ENCODE measurements at regions not wholly inside any gene's neighbourhood (a gene's known extent, or its start where the extent isn't known, plus 50 kb on each side); places are given as distances from the start of the nearest gene placed in this dataset.
"Not testable (repeated sequence)": the region's sequence is repeated elsewhere in the genome, so short reads cannot be mapped to it uniquely, and the experiment has no call there.

DNA sequence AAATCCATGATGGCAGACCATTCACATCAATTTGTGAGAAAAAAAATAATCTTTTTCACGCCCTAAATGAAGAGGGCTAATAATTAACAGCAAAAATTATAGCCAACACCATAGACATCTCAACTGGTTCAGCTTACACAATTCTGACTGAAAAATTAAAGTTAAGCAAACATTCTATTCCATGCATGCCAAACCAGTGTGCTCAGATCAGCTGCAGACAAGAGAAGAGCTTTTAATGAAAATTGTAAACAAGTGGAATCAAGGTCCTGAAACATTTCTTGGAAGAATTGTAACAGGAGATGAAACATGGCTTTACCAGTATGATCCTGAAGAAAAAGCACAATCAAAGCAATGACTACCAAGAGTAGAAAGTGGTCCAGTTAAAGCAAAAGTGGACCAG, 710.4 kb downstream of the EPHA7 start:
- no peak for DNase-seq

DNA sequence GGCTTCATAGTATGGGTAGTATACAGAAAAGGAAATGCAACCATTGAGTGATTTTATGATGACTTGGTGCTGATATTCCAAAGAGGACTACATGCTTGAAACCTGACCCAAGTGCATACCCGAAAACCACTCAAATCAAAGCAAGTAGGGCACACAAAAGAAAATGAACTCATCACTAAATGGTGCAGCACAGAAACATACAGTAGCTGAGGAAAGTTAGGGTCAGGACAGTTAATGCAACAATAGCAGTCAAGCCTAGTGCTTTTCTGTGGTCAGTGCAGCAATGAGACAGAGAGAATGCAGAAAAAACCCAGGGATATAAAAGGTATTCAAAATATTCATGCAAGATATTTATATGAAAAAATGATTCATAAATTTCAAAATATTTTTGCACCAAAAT, 711.1 kb downstream of the EPHA7 start:
- DNase-seq, result no peak

DNA sequence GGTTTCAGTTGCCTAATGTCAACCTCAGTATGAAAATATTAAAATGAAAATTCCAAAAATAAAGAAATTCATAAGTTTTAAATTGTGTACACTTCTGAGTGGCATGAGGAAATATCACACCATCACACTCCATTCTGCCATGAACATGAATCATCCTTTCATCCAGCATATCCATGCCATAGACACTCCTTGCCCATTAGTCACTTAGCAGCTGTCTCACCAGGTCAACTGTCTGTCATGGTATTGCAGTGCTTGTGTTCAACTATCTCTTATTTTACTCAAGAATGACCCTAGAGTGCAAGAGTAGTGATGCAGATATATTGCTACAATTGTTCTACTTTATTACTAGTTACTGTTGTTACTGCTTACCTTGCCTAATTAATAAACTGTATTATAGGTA, 712.4 kb downstream of the EPHA7 start:
- no peak for DNase-seq

DNA sequence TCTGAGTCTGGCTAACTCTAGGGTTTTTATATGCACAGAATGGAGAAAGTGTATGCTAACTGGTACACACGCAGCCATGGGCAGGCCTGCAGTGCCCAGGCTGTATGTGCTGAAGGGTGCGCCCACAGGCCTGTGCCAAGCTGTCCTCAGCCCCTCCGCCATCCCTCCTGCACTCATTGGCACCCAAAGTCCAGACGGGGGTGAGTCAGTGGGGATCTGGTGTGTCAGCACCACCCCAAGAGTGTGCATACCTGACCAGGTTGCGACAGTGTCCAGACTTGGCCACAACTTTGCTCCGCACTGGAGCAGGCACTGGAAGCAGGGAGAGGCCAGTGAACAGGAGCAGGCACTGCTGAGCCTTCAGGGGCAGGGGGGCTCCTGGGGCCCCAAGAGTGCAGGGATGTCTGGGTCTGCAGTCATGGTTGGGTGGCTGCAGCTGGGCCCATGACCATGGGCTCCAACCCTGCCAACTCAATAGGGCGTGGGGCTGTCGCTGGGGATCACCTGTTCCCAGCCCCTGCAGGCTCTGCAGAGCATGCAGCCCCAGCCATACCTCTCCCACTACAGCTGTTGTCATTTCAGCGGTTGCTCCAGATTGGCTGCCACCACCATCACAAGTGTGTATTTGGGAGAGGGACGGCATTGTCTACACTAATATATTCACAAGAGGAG, 717.8 kb downstream of the EPHA7 start:
- DNase-seq, result no peak

DNA sequence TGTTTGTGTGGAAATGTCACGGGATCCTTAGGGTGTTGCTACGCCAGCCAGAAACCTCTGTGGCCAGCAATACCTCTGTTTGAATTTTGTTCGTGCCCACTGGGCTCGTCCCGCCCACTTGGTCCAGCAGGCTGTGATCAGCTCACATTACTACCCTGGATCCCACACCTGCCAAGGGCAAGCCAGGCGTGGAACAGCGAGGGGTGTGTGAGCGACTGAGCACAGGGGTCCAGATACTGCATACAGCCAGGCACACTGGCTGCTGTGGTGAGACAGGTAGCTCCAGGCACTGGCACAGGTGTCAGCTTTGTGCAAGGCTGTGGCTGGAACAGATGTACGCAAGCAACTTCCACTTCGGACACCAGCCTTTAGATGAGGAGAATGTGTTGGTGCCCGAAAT, 718.9 kb downstream of the EPHA7 start:
- DNase-seq, result no peak

DNA sequence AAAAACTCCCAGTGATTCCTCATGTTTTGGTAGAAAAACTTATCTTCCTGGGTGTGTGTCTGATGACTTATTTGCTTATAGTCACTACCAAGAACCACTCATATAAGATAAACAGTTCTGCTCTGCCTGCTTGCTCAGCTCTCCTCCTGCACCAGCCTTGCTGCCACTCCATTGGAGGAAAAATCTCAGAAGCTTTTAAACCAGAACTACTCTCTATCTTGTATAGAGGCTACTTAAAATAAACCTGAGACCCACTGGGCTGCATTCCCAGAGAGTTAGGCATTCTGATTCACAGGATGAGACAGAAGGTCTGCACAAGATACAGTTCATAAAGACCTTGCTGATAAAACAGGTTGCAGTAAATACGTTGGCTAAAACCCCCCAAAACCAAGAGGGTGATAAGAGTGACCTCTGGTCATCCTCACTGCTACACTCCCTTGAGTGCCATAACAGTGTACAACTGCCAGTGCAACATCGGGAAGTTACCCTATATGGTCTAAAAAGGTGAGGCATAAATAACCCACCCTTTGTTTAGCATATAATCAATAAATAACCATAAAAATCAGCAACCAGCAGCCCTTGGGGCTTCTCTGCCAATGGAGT, 728.3 kb downstream of the EPHA7 start:
- DNase-seq, result no peak

DNA sequence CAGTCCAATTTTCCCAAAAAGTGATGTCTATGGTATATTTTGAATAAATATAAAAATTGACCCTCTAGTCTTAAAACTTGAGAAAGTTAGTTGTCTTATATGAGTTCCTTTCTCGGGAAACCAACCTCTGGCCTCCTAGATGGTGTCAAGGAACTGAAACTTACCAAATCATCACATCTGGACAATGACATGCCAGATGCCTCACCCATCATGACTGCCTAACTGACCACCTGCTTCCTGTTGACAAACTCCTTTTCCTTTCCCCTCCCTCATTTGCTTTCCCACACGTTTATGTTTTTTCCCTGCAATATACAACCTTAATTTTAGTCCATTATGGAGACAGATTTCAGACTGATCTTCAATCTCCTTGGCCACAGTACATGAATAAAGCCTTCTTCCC, 731.0 kb downstream of the EPHA7 start:
- no peak for DNase-seq

DNA sequence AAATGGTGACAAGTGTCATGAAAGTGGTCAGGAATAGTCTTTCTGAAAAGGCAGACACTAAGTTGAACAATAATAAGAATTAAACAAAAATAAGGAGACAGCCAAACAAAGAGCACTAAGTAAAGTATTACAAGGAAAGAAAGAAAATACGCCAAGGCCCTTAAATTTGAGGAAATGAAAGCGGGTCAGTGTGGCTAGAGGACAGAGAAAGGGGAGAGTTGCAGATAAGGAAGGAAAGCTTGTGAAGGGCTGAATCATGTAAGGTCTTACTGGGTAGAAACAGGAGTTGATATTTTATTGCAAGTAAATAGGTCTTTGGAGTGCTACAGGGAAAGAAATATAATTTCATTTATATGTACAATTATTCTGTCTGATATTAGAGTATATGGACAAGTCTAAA, 732.1 kb downstream of the EPHA7 start:
- DNase-seq, result no peak

DNA sequence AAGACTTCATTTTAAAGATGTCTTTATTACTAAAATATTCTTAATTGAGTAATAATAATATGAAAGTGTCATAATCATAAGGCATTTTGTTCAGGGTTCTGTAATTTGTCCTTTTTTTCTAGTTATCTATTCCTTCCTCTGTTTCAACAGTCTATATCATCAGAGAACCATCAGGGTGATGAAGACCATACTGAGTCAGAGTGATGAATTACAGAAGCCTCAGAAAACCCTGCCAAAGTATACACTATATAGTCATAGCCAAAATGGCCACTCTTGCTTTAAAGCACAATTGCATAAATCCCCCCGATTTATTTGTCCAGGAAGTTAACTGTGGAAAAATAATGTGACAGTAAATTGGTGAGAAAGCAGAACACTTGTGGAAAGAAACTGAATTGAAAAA, 735.0 kb downstream of the EPHA7 start:
- DNase-seq, result no peak

DNA sequence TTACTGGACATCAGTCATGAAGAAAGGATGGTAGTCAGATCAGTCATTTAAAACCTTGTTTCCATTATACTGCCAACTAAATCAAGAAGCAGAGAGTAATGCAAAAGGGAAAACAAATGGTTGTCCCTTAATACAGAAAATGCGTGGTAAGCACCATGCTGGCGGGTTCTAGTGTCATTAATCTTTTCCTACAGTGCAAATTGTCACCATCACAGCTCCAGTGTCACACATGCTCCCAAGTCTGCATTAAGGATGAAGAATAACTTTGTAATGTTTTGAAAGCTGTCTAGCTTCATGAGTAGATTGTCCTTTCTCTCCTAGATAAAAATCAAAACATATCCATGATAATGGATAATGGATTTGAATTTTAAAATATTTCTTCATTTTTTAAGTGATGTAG, 735.6 kb downstream of the EPHA7 start:
- no peak for DNase-seq

DNA sequence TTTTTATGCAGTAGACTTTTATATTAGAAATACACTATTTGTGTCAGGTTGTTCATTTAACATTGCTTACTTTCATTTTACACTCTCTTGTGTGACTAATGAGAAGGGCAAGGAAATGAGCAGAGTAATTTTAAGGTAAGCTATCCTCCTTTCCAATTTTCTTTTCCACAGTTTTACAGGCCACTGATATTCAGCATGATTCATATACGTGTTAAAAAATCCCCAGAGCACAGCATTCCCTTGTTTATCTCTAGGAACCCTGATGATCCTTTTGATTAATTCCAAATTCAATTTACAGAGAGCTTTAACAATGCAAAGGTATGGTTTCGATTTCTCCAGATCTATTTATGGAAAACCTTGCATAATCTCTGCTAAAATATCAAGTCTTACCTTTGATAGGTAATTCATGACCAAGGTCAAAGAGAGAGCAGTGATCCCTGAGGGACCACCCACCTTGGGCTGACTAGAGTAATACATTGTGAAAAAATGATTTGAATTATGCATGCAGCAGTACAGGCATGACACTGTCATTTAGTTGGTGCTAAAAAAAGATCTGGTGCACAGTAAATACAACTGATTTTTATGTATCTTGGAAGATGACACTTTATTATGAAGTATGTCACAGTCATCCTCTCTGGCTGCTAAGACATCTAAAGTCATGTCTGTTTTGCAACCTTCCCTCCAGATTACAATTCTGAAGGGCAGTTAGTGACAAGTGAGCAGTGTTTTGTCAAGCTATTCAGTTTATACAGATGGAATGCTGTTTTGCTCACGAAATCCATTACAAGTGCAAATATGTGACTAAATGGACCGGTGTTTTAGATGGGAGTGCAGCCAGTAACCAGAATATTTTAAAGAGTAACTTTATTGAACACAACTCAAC, 736.6 kb downstream of the EPHA7 start:
- DNase-seq, result no peak

DNA sequence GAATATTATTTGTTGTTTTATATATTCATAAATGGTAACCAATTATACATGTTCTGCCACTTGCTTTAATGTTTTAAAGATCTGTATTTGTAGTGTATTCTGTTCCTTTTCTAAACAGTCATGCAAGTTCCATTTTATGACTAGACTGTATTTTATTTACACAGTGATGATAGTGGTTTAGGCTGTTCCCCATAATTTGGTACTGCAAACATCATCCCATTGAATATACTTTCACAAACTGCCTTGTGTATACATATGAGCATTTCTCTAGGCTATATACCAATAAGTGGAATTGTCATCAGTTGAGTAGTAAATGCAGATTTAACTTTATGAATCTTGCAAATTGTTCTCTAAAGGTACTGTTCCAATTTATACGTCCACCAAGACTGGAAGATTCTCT, 738.0 kb downstream of the EPHA7 start:
- no peak for DNase-seq

DNA sequence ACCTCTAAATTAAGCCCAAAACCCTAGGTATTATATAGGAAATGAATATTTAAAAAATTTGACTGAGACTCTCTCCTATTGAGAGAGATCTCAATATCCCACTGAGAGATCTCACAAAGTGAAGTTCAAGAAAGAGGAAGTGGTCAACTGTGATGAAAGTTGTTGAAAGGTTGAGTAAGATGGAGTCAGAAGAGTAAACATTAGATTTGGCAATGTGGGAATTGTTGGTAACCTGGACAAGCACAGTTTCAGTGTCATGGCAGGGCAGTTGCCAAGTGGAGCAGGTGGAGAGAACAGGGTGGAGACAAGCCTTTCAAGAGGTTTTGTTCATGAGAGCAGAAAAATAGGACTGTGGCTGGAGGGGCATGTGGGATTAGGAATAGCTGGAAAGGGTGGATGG, 747.9 kb downstream of the EPHA7 start:
- DNase-seq, result not testable (repeated sequence)

DNA sequence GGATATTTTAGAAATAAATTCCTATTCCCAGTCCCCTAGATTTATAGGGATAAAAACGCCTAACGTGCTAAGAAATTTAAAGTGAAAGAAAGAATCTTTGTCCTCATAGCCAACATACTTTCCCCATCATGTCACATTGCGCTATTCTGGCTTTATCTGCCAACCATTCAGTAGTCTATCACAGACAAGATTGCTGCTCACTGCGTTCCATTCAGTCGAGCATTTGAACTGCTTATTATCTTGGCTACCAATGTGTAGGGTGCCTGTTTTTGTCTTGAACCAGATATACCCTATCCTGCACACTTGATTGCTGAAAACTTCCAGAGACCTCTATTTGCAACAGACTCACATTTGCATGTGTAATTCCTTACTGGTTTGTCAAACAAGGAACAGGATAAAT, 751.5 kb downstream of the EPHA7 start:
- no peak for DNase-seq

DNA sequence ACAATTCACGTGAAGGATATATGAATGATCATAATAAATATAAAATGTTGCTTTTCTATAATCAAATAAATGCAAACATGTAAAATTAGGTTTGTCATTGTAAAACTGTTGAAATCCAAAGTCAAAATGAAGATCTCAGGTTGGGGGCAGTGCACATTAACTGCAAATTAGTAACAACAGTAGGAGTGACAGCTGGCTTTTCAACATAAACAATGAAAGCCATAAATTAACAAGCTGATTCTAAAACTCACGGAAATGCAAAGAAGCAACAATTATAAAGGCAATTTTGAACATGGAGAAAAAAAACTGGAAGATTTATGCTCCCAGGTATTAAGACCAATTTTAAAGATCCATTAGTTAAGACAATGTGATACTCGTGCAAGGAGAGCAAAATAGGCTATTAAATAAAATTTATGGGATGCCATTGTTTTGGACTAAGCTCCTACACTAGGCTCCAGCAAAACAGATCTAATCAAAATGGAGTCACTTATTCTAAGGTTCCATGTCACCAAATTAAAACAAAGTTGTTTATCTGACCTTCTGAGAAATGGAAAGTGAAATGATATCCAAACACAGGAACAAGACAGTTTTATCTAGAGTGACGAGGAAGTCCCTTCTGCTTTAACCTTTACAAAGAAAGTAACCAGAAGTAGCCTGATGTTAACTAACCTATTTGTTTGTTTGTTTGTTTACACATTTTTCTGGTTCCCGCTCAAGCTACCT, 770.8 kb downstream of the EPHA7 start:
- DNase-seq, result no peak

DNA sequence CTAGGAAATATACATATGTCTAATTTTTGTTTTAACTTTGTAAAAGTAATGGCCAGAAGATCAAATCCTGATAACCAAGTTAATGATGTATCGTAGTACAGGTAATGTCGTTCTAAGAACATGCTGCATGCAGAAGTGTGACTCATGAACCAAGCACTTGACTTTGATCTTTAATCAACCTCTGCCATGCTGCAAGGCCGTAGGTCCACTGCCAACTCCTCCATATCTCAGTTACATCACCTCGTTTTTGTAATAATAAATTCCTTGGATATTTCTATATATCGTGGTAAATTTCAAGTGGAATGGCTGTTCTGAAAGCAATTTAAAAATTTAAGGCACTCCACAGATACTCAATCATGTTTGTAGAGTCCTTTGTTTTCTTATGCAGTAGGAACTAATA, 771.7 kb downstream of the EPHA7 start:
- DNase-seq, result no peak

DNA sequence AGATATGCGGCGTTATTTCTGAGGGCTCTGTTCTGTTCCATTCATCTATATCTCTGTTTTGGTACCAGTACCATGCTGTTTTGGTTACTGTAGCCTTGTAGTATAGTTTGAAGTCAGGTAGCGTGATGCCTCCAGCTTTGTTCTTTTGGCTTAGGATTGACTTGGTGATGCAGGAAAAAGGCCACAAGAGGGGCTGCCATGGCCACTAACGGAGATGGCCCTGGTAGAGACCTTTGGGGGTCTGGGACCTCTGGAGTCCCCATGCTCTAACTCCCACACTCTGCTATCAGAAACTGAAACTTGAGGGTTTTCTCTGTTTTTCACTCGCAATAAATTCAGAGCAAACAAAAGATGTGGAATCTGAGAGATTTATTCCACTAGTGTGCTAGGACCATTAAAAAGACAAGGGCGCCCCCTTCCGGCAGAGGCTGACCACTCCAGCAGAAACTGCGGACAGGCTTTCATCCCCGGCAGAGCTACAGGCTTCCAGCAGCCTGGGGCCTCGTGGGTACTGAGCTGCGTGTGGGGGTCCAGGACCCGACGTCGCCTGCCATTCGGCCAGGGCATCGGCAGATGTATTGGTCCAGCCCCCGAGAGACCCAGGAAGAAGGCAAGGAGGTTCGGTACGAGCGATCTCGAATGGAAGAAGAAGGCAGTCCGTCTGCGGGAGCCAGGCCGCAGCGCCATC, 775.1 kb downstream of the EPHA7 start:
- not testable (repeated sequence) for DNase-seq

DNA sequence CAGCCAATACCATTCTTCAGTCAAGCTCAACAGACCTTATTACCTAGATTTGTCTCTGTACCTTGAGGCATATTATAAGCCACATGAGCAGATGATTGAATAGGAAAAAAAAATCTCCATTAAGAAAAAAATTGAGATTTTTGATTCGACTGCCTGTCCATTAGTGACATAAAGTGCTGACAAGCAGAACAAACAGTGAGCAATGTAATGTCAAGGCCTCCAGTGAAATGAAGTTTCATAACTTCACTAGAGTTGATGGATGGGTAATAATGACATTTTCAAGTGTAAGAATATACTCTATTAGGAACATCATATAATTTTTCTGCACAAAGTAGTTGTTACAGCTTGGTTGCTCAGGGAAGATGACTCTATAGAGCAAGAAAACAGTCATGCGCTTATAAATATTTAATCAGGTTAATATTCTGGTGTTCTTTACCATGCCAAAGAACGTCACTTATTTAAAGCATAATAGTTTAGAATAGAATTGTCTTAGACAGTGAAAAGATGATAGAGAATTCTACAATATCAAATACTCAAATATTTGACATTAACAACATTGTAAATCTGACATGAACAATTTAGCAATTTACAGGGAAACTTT, 783.7 kb downstream of the EPHA7 start:
- DNase-seq, result no peak

DNA sequence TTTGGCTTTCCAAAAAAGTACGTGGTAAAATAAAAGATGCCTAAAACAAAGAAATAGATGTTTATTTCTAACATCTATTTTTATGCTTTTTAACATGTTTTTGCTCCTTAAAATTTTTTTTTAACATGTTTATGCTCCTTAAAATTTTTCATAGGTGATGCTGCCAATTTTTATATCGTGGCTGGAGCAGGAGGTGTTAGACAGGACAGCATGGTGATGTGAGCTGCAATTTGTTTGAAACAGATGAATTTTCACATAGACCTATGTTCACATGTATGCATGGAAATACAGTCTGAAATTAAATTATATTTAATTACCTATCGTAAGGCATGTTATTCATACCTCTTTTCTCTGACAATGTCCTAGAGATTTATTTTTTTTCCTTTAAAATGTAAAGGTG, 784.8 kb downstream of the EPHA7 start:
- no peak for DNase-seq

DNA sequence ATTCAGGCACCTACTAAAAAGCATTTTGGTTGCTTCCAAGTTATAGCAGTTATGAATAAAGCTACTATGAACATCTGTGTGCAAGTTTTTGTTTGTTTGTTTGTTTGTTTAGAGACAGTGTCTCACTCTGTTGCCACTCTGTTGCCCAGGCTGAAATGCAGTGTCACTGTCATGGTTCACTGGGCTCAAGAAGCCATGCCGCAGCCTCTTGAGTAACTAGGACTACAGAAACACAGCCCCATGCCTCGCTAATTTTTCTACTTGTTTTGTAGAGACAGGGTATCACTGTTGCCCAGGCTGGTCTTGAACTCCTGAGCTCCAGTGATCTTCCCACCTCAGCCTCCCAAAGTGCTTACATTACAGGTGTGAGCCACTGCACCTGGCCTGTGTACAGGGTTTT, 795.9 kb downstream of the EPHA7 start:
- no peak for DNase-seq

DNA sequence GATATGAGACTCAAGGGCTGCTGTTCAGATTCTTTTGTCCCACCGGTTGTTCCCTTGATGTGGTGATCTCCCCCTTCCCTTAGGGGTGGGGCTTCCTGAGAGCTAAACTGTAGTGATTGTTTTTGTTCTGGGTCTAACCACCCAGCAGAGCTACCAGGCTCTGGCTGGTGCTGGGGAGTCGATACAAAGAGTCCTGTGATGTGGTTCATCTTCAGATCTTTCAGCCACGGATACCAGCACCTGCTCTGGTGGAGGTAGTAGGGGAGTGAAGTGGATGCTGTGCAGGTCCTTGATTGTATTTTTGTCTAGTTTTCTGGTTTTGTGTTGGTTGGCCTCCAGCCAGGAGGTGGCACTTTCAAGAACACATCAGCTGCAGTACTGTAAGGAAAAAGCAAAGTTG, 801.6 kb downstream of the EPHA7 start:
- no peak for DNase-seq

DNA sequence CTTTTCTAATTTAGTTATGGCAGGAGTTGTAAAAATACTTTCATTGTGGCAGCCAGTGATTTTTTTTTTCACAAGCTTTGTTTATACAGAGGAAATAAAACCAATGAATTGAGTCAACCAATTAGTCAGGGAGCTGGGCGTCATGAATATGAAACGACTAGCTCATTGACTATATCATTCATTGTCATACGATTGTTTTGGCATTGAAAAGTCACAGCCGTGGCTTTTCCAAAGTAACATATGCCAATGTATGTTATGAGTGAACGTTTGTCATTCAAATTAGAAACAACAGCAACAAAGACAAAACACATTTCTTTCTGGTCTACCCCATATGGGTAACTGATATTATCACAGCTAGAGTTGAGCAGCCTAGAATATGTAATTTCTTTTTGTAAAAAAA, 810.6 kb downstream of the EPHA7 start:
- DNase-seq, result no peak

DNA sequence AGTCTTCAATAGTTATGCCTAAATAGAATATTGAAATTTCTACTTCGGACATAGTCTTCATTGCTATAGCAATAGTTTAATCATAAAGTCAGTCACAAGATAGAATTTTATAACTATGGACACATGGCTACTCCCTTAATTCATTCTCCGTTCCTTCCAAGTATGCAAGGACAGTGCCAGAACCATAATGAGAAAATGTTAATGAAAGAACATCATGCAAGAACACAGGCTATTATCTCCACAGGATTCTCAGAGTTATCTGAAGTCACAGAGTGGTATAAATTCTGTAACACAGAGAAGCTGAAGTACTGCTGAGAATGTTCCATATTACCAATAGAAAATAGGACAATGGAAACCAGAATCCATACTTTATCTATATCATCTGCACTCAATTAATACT, 826.2 kb downstream of the EPHA7 start:
- DNase-seq, result no peak

All from activated CD4-positive, alpha-beta T cell treated with anti-CD3 and anti-CD28 coated beads, Interleukin-2, amount 50 U/mL, for 4 hours (primary cell).